Inflammatory macrophage treated with lipopolysaccharide for 1 hour (primary cell): ENCODE measurements at regions not wholly inside any gene's neighbourhood (a gene's known extent, or its start where the extent isn't known, plus 50 kb on each side); places are given as distances from the start of the nearest gene placed in this dataset.

Experiments used
- DNase-seq, 2 donors: peaks; one replicate each; pipeline ENCODE4 v3.0.0-alpha.2; 2020 to 2022

DNA sequence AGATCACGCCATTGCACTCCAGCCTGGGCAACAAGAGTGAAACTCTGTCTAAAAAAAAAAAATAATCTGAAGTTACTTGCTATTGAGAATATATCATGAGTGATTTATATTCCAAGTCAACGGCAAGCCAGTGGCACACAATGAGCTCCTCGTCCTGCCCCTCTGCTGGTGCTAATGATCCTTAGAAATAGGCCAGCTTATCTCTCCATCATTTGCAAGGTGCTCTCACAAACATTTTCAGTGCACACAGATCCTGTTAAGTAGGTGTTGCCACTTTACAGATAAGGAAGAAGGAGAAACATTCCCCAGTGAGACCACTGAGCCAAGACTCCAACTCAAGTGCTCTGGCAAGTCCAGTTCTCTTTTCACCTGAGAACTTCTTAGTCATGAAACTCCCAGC is 91.3 kb upstream of the GPR45 start:
- no peak for DNase-seq

DNA sequence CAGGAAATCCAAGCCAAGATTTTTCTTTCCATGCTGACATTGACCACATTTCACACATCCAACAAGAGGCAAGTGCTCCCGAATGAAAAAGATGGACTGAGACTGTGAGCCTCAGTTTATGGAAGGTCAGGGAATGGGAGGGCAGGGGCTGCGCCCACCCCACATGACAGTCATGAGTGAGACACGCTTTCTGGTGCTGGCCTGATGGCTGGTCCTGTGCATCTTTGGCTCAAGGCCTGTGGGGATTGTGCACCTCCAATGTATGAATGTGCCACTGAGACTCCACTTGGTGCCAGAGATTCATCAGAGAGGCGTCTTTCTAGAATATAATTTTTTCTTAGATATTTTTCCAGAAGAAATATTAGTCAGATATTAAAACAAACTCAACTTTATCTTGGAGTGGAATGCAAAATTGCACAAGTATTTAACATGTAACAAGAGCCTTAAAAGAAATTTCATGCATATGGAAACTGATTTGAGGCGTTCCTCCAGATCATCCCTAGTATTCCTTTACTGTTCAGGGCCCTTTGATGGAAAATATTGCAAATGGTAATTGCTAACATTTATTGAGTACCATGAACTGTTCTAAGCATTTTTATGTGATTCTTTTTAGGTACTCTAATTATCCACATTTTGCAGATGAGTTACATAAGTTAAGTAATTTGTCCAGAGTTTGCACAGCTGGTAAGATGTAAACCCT is 87.3 kb upstream of the GPR45 start:
- DNase-seq, result no peak

GRCh38 chr2:105156166-105156565 is 85.4 kb upstream of the GPR45 start:
- DNase-seq, result no peak

DNA sequence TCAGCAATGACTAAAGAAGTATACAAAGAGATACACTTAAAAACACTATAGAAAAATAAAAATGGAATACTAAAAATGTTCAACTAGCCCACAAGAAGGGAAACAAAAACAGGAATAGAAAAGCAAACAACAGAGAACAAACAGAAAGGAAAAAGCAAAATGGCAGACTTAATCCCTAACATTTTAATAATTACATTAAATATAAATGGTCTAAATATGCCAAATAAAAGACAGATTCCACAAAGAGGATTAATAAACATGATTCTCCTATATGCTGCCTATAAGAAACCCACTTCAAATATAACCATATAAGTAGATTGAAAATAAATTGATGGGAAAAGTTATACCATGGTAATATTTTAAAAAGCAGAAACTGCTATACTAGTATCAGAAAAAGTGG is 83.5 kb upstream of the GPR45 start:
- no peak for DNase-seq

DNA sequence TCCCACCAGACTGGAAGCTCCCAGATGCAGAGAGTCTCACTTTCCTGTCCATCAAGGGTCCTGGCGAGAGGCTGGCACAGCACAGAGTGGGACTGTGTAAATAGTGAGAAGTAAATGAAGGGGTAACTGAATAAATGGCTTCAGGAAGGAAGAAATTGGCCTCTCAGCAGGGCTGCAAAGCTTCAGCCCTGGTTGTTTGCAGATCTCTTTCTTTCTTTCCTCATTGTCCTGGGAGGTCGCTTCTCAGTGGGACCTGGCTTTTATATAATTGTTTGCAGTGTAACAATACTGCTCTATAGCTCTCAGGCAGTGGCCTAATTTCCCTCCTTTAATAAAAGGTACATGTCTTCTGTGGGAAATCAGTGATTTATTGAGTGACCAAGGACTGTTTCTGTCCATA is 74.9 kb upstream of the GPR45 start:
- no peak for DNase-seq

DNA sequence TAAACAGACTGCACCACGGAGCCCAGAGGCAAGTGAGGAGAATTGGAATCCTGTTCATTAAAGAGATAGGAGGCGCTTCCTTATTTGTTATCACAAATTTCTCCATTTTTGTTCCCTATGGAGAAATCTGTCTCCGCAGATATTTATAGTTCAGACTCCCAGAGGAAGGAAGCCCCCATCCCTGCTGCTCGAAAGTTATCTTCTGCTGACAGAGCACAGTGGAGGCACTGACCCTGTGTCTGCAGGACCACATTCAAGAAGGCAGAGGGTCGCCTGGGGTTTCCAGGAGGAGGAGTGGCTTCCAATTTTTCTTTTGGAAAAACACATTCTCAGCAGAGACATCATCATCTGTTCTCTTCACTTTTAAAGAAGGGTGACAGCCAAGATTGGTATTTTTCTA is 73.0 kb upstream of the GPR45 start:
- no peak for DNase-seq

GRCh38 chr2:105175231-105175630 is 66.3 kb upstream of the GPR45 start:
- DNase-seq, result no peak

DNA sequence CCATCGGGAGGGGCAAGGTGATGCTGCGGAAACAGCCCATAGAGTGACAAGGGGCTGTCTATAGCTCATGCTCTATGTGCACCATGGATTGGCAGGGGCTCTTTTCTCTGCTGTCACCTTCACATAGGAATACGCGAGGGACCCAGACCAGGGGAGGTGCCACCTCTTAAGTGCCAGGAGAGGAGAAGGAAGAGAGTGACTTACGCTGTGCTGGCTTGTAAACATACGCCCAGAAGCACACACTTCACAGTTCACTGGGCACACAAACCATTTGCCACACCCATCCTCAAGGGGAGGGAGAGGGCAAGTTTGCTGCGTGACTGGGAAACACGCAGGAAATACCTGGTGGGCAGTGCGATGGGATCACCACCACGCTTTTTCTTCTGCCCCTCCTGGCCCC is 65.1 kb upstream of the GPR45 start:
- DNase-seq, result no peak

- no peak for DNase-seq
Observed at GRCh38 chr2:105177008-105177407, 64.5 kb upstream of the GPR45 start.

- DNase-seq, result no peak
Observed at GRCh38 chr2:105177536-105178254, 63.8 kb upstream of the GPR45 start.

GRCh38 chr2:105179469-105180372 is 61.8 kb upstream of the GPR45 start:
- peak; percentile 56 to 60 for DNase-seq

DNA sequence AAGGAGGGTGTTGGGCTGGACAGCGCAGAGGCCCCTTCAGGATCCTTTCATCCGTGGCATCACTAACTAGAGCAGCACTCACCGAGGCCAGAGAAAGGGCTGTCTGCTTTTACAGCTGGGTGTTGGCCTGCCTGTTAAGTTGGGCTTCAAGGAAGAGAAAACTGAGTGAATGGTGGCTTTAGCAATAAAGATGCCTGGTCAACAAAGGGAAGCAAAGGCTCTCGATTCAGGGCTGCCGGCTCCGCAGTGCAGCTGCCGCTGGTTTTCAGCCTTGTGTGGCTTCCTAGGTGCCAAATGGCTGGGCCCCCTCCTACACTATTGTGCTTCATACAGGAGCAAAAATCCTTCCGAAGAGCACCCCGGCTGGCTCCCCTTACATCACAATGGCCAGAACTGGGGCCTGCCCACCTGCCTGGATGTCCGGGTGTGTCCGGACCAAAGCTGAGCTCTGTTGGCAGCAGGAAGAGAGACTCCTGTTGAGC is 61.0 kb upstream of the GPR45 start:
- no peak for DNase-seq

DNA sequence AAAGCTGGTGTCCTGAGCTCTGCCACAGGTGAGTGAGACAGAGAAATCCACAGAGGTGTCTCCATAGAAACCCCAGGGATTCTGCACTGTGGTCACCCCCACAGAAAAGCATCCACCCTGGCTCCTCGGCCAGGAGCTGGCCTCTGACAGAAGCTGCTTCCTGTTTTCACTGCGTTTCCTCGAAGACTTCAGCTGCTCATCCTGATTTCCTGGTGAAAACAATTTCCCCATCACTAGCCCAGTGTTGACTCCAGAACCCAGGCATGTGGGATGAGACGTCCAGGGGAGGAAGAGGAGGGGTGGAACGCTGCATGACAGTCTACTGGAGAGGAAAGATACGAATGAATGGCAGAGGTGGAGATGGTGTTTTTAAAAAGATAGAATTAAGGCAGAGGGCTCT is 60.3 kb upstream of the GPR45 start:
- no peak for DNase-seq

GRCh38 chr2:105183555-105184323 is 57.8 kb upstream of the GPR45 start:
- DNase-seq, result no peak

DNA sequence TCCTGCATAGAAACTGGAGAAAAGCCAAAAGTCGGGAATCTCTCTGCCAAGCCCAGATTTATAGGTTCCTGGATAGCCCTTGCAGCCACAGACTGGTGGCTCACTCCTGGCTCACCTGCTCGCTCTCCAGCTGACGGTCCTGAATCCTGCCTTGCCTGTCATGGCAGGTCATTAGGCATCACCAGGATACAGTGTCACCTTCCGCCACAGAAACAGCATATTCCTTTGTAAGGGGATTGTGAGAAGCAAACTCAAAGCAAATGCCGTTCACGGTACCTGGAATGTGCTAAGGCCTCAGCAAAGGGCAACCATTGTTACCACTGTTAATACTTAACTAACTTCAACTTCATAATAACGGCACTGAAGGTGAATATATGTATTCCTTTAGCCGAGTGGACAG is 57.1 kb upstream of the GPR45 start:
- DNase-seq, result no peak

GRCh38 chr2:105186967-105187498 is 54.5 kb upstream of the GPR45 start:
- DNase-seq, result no peak

- no peak for DNase-seq
Observed at GRCh38 chr2:105187531-105187930, 54.0 kb upstream of the GPR45 start.

- no peak for DNase-seq
Observed at GRCh38 chr2:105188343-105188742, 53.2 kb upstream of the GPR45 start.
